B cell (primary cell): ENCODE measurements at regions not wholly inside any gene's neighbourhood (a gene's known extent, or its start where the extent isn't known, plus 50 kb on each side); places are given as distances from the start of the nearest gene placed in this dataset.

Experiments
- EZH2 ChIP-seq: IDR thresholded peaks from 2 replicates; pipeline ENCODE4 v1.6.1; 2012; ENCODE audit warnings: borderline replicate concordance, low read depth, mild to moderate bottlenecking, moderate library complexity, low read length; ENCODE audit not compliant: insufficient read depth, poor library complexity, severe bottlenecking
- TF ChIP-seq, protein P1 (sequence below): fragments of 200-600 bp; IDR thresholded peaks from one replicate; pipeline ENCODE4 v1.8.0; 2022; ENCODE audit warnings: antibody characterized with exemption, mild to moderate bottlenecking

GRCh38 chr16:47917118-47917517 lies 238.7 kb downstream of the ABCC12 start:
- TF ChIP-seq, protein P1, sequence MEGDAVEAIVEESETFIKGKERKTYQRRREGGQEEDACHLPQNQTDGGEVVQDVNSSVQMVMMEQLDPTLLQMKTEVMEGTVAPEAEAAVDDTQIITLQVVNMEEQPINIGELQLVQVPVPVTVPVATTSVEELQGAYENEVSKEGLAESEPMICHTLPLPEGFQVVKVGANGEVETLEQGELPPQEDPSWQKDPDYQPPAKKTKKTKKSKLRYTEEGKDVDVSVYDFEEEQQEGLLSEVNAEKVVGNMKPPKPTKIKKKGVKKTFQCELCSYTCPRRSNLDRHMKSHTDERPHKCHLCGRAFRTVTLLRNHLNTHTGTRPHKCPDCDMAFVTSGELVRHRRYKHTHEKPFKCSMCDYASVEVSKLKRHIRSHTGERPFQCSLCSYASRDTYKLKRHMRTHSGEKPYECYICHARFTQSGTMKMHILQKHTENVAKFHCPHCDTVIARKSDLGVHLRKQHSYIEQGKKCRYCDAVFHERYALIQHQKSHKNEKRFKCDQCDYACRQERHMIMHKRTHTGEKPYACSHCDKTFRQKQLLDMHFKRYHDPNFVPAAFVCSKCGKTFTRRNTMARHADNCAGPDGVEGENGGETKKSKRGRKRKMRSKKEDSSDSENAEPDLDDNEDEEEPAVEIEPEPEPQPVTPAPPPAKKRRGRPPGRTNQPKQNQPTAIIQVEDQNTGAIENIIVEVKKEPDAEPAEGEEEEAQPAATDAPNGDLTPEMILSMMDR: no peak
- no peak for TF ChIP-seq EZH2
